ENCODE measurements at regions not wholly inside any gene's neighbourhood (a gene's known extent, or its start where the extent isn't known, plus 50 kb on each side); places are given as distances from the start of the nearest gene placed in this dataset.

- Histone ChIP-seq H2AFZ (ENCODE audit: low read length) (no peak overlapping the region), H3F3A (ENCODE audit: insufficient read depth, low read length) (no peaks in the 10 kb centered on the region), H3K4me3 (ENCODE audit: low read depth, low read length, poor library complexity, severe bottlenecking) (no peak overlapping the region), H3K36me3 (ENCODE audit: insufficient read depth, low read length) (no peaks in the 10 kb centered on the region), H3K4me1 (ENCODE audit: insufficient read depth, low read length, severe bottlenecking) (no peaks in the 10 kb centered on the region), H3K9ac (ENCODE audit: low read length) (no peak overlapping the region), H3K79me2 (ENCODE audit: insufficient read depth, low read length) (no peaks in the 10 kb centered on the region), H3K4me2 (ENCODE audit: low read length) (no peak overlapping the region), H4K20me1 (ENCODE audit: insufficient read depth, low read length) (no peaks in the 10 kb centered on the region), H3K27ac (ENCODE audit: low read depth, low read length, poor library complexity, severe bottlenecking) (no peak overlapping the region), H3K9me2 (ENCODE audit: low read depth, low read length) (no peaks in the 10 kb centered on the region), H3K27me3 (ENCODE audit: insufficient read depth, low read length) (no peaks in the 10 kb centered on the region), H3K9me3 (ENCODE audit: low read length) (no peaks in the 10 kb centered on the region)
- TF ChIP-seq CTCF (IDR thresholded peaks at IDR 0.05; ENCODE audit: low read length) (no peak), EZH2 (IDR thresholded peaks at IDR 0.05; ENCODE audit: borderline replicate concordance, low read length) (no peak)
These were observed 66.4 kb upstream of the SIRPA start for GRCh38 chr20:1828786-1829131.

GRCh38 chr20:1827974-1828785 is 67.0 kb upstream of the SIRPA start:
- Histone ChIP-seq H3K4me3 (ENCODE audit: low read depth, low read length, poor library complexity, severe bottlenecking) (no peak overlapping the region), H3K4me2 (ENCODE audit: low read length) (no peak overlapping the region), H3F3A (ENCODE audit: insufficient read depth, low read length) (no peaks in the 10 kb centered on the region), H3K4me1 (ENCODE audit: insufficient read depth, low read length, severe bottlenecking) (no peaks in the 10 kb centered on the region), H2AFZ (ENCODE audit: low read length) (no peak overlapping the region), H3K79me2 (ENCODE audit: insufficient read depth, low read length) (no peaks in the 10 kb centered on the region), H3K9me2 (ENCODE audit: low read depth, low read length) (no peaks in the 10 kb centered on the region), H3K36me3 (ENCODE audit: insufficient read depth, low read length) (no peaks in the 10 kb centered on the region), H3K9ac (ENCODE audit: low read length) (no peak overlapping the region), H3K27me3 (ENCODE audit: insufficient read depth, low read length) (no peaks in the 10 kb centered on the region), H3K27ac (ENCODE audit: low read depth, low read length, poor library complexity, severe bottlenecking) (no peak overlapping the region), H4K20me1 (ENCODE audit: insufficient read depth, low read length) (no peaks in the 10 kb centered on the region), H3K9me3 (ENCODE audit: low read length) (no peaks in the 10 kb centered on the region)
- TF ChIP-seq CTCF (IDR thresholded peaks at IDR 0.05; ENCODE audit: low read length), result no peak
- TF ChIP-seq EZH2 (IDR thresholded peaks at IDR 0.05; ENCODE audit: borderline replicate concordance, low read length), result no peak

- Histone ChIP-seq H2AFZ (ENCODE audit: low read length) (no peak overlapping the region), H3K27ac (ENCODE audit: low read depth, low read length, poor library complexity, severe bottlenecking) (no peak overlapping the region), H3K27me3 (ENCODE audit: insufficient read depth, low read length) (no peaks in the 10 kb centered on the region), H3K4me2 (ENCODE audit: low read length) (no peak overlapping the region), H3K4me3 (ENCODE audit: low read depth, low read length, poor library complexity, severe bottlenecking) (no peak overlapping the region), H3K9ac (ENCODE audit: low read length) (no peak overlapping the region), H3F3A (ENCODE audit: insufficient read depth, low read length) (no peaks in the 10 kb centered on the region), H3K36me3 (ENCODE audit: insufficient read depth, low read length) (no peaks in the 10 kb centered on the region), H3K4me1 (ENCODE audit: insufficient read depth, low read length, severe bottlenecking) (no peaks in the 10 kb centered on the region), H3K79me2 (ENCODE audit: insufficient read depth, low read length) (no peaks in the 10 kb centered on the region), H3K9me3 (ENCODE audit: low read length) (0 out of 2 replicates have a peak, but pooled peaks cover 3% of the 10 kb centered on the region), H3K9me2 (ENCODE audit: low read depth, low read length) (no peaks in the 10 kb centered on the region), H4K20me1 (ENCODE audit: insufficient read depth, low read length) (no peaks in the 10 kb centered on the region)
- TF ChIP-seq CTCF (IDR thresholded peaks at IDR 0.05; ENCODE audit: low read length), result no peak
- no peak for TF ChIP-seq EZH2 (IDR thresholded peaks at IDR 0.05; ENCODE audit: borderline replicate concordance, low read length)
These were observed 67.7 kb upstream of the SIRPA start for GRCh38 chr20:1827510-1827973.

All from OCI-LY1 (cell line).